Hematopoietic multipotent progenitor cell treated with erythropoietin and hydrocortisone succinate and interleukin-3 and kit ligand, for 17 days (in vitro differentiated cells): ENCODE measurements at regions not wholly inside any gene's neighbourhood (a gene's known extent, or its start where the extent isn't known, plus 50 kb on each side); places are given as distances from the start of the nearest gene placed in this dataset.
"Not testable (repeated sequence)": the region's sequence is repeated elsewhere in the genome, so short reads cannot be mapped to it uniquely, and the experiment has no call there.

Source experiments
- DNase-seq: peaks from one replicate; pipeline ENCODE4 v3.0.0-alpha.2; 2015; ENCODE audit warnings: low spot score

GRCh38 chr6:125431971-125432370 lies 130.2 kb upstream of the HDDC2 start:
- DNase-seq: no peak

- DNase-seq: no peak
Observed at GRCh38 chr6:125432963-125433362, 131.2 kb upstream of the HDDC2 start.

GRCh38 chr6:125434760-125435159 lies 133.0 kb upstream of the HDDC2 start:
- no peak for DNase-seq

- no peak for DNase-seq
Observed at GRCh38 chr6:125439512-125439911, 137.7 kb upstream of the HDDC2 start.

GRCh38 chr6:125444006-125444923 lies 142.5 kb upstream of the HDDC2 start:
- DNase-seq: no peak

- DNase-seq: no peak
Observed at GRCh38 chr6:125445054-125445453, 143.3 kb upstream of the HDDC2 start.

GRCh38 chr6:125446011-125446410 lies 144.2 kb upstream of the HDDC2 start:
- no peak for DNase-seq

GRCh38 chr6:125451750-125452149 lies 150.0 kb upstream of the HDDC2 start:
- no peak for DNase-seq

GRCh38 chr6:125453516-125453915 lies 151.7 kb upstream of the HDDC2 start:
- DNase-seq: no peak

- DNase-seq: no peak
Observed at GRCh38 chr6:125454351-125454750, 152.6 kb upstream of the HDDC2 start.

- not testable (repeated sequence) for DNase-seq
Observed at GRCh38 chr6:125458493-125458892, 156.7 kb upstream of the HDDC2 start.

- not testable (repeated sequence) for DNase-seq
Observed at GRCh38 chr6:125465332-125465731, 163.6 kb upstream of the HDDC2 start.

GRCh38 chr6:125469915-125470314 lies 168.1 kb upstream of the HDDC2 start:
- no peak for DNase-seq

GRCh38 chr6:125471667-125472066 lies 169.9 kb upstream of the HDDC2 start:
- DNase-seq: no peak

GRCh38 chr6:125474061-125474460 lies 172.3 kb upstream of the HDDC2 start:
- no peak for DNase-seq

- DNase-seq: no peak
Observed at GRCh38 chr6:125477156-125477555, 175.4 kb upstream of the HDDC2 start.

- DNase-seq: no peak
Observed at GRCh38 chr6:125477844-125478243, 176.1 kb upstream of the HDDC2 start.

- no peak for DNase-seq
Observed at GRCh38 chr6:125480146-125480545, 178.4 kb upstream of the HDDC2 start.

- DNase-seq: no peak
Observed at GRCh38 chr6:125480571-125480970, 178.8 kb upstream of the HDDC2 start.

GRCh38 chr6:125481056-125481455 lies 179.3 kb upstream of the HDDC2 start:
- no peak for DNase-seq

- no peak for DNase-seq
Observed at GRCh38 chr6:125485757-125486156, 184.0 kb upstream of the HDDC2 start.

GRCh38 chr6:125486881-125487280 lies 185.1 kb upstream of the HDDC2 start:
- DNase-seq: no peak

GRCh38 chr6:125489579-125490285 lies 188.0 kb upstream of the HDDC2 start:
- DNase-seq: no peak
